GM21786 (cell line): ENCODE measurements at regions not wholly inside any gene's neighbourhood (a gene's known extent, or its start where the extent isn't known, plus 50 kb on each side); places are given as distances from the start of the nearest gene placed in this dataset.

ENCODE experiments used
- ATAC-seq: cut with Tn5 transposase; IDR thresholded peaks from one replicate; pipeline ENCODE4 v1.9.1; 2021; ENCODE audit not compliant: unreplicated experiment

DNA sequence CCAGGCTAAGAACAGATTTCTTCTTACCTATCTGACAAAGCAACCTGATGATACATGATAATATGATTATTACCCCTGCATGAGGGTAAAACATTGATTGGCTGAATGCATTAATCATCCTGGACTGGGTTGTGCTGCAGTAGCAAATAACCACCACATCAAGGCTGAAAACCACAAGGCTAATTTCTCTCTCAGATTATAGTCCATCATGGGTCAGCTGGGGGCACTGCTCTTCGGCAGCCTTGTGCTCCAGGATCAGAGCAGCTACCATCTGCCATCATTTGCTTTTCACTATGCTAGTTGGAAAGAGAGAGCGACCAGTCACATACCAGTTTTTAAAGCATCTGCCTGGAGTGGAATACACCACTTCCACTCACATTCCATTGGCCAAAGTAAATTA, 383.5 kb downstream of the RASEF start:
- ATAC-seq, result no peak

- no peak for ATAC-seq
These were observed 382.6 kb downstream of the RASEF start for GRCh38 chr9:82680179-82680935.

- no peak for ATAC-seq
These were observed 381.1 kb downstream of the RASEF start for GRCh38 chr9:82681809-82682208.

- ATAC-seq, result no peak
These were observed 380.5 kb downstream of the RASEF start for GRCh38 chr9:82682431-82682830.

- no peak for ATAC-seq
These were observed 367.2 kb downstream of the RASEF start for GRCh38 chr9:82695704-82696103.

- ATAC-seq, result no peak
These were observed 356.2 kb downstream of the RASEF start for GRCh38 chr9:82706786-82707185.

- ATAC-seq, result no peak
These were observed 346.1 kb downstream of the RASEF start for GRCh38 chr9:82716821-82717220.

DNA sequence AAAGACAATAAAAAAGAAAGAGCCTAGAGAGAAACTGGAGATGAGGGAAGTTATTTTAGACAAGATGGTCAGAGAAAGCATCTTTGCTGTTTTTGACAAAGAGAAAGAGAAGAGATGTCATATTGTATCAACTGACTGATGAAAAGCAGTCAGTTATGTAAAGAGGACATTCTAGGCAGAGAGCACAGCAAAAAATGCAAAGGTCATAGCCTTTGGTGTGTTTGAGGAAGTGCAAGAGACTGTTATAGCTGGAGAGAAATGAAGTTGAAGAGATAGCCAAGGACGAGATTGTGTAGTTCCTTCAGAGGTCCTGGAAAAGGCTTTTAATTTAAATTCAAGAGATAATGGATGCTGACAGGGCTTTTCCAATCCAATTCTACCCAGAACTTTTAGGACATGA, 342.4 kb downstream of the RASEF start:
- ATAC-seq, result no peak

- ATAC-seq, result no peak
These were observed 341.3 kb downstream of the RASEF start for GRCh38 chr9:82721593-82721992.

GRCh38 chr9:82722051-82722450, 340.9 kb downstream of the RASEF start:
- ATAC-seq, result no peak

DNA sequence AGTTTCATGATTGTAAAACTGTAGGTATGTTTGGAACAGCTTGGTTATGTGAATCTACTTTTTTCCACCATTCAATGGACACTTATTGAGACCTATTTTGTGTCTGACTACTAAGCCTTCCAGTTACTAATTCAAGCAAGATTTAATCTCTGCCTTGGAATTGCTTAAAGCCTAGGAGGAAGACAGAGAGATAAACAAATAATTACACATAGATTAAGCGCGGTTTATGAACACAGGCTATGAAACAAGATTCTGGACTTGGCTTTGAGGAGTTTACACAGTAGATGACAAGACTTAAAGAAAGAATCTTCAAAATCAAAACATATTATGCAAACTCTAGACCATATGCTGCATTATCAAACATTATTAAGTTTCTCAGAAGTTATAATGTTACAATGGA, 340.4 kb downstream of the RASEF start:
- ATAC-seq, result no peak

DNA sequence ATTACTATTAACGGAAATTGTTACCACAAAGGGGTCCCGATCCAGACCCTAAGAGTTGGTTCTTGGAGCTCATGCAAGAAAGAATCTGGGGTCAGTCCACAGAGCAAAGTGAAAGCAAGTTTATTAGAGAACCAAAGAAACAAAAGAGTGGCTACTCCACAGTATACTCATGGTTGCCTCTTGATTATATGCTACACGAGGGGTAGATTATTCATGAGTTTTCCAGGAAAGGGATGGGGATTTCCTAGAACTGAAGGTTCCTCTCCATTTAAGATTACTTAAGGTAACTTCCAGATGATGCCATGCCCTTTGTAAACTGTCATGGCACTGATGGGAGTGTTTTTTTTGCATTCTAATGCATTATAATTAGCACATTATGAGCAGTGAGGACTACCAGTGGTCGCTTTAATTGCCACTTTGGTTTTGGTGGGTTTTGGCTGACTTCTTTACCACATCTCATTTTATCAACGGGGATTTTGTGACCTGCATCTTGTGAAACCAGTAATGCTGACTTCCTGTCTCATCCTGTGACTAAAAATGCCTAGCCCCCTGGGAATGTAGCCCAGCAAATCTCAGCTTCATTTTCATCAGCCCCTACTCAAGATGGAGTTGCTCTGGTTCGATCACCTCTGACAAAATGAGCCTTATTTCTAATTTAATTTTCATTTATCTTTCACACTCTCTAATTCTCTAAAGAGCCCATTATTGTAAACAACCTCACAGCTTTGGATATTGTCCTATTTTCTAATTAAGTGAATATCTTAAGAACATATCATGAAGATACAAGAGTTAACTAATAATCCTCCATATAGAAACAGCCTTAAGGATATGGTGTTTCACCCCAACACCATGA, 336.3 kb downstream of the RASEF start:
- ATAC-seq, result no peak

DNA sequence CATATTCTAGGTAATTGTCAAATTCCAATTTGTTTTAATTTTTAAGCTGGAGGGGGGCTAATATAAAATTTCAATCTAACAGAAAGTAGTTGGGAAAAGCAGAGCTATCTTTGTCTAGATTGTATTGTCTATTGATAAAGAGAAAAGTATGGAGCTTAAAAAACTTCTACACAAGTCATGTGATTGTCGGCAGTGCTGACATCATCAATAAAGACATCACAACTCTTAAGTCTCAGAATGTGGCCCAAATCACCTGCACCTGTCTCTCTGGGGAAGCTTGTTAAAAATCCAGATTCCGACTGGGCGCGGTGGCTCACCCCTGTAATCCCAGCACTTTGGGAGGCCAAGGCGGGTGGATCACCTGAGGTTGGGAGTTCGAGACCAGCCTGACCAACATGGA, 333.8 kb downstream of the RASEF start:
- no peak for ATAC-seq

DNA sequence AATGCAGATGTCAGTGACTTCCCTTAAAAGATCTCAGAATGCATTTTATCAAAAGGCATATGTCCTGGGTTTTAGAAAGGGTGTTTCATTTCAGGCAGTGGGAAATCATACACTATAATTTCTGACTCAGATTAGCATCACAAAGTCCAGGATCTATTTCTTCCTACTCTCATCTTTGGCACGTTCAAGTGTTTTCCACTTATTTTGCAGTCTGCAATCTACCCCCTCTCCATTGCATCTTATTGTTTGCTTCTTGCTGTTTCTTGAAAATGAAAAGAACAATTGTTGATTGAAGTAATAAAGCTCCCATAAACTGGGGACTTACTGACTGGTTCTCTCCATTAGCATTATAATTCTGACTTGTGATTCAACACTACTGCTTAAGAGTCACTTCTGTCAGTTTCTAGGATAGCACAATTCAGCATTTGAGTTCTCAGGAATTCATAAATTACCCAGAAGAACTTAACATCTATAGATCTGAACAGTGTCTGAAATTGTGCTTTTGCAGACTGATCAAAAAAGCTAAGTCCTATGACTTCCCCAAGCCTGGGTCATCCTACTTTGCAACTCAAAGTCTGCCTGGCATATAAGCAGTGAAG, 332.9 kb downstream of the RASEF start:
- ATAC-seq, result no peak

- no peak for ATAC-seq
These were observed 330.0 kb downstream of the RASEF start for GRCh38 chr9:82732928-82733327.

DNA sequence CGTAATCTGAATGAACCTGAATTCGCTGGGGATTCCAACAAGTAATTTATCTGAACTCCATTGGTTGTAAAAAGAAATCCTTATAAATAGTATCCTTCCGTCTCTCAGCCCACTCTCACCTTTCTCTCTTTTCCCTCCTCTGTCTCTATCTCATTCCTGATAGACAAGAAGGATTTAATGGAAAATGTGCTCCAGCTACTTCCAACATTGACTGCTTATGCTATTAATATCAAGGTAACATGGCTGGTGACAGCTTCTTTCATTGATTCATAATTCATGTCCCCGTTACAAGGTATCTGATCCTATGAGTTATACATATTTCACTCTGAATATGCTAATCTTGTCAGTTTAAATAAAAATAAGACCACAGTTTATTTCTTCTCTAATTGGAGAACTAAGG, 326.8 kb downstream of the RASEF start:
- ATAC-seq, result no peak

DNA sequence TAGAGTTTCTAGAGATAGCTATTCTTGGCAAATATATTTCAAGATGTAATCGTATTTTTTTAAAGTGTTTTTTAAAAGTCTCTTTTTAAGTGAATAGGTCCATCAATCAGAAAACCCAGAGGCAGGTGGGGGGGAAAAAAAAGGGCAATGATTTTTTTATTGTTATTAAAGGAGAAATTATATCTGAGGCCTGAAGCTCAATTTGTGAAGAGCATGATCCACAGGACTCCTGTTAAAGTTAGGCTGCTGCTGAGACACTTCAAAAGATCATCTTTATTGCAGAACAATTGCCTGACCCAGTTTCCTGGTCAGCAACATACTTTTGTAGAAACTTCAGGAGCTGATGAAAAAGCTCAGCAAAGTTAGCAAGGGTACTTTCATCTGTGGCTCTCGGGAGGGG, 326.2 kb downstream of the RASEF start:
- no peak for ATAC-seq

GRCh38 chr9:82745919-82746318, 317.0 kb downstream of the RASEF start:
- ATAC-seq, result no peak

- ATAC-seq, result no peak
These were observed 312.5 kb downstream of the RASEF start for GRCh38 chr9:82750411-82750913.

DNA sequence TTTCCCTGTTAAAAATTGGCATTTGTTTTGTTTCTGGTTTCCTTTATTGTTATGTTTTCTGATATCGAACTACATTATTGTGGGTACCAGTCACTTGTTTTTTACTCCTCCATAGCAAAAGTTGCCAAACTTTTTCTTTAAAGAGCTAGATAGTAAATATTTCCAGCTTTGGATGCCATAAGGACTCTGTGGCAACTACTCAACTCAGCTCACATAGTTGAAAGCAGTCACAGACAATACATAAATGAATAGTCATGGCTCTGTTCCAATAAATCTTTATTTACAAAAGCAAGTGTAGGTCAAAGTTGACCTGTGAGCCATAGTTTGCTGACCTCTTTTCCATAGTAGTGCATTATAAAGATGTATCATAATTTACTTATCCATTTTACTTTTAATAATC, 305.0 kb downstream of the RASEF start:
- ATAC-seq, result no peak

GRCh38 chr9:82761027-82761426, 301.9 kb downstream of the RASEF start:
- no peak for ATAC-seq

DNA sequence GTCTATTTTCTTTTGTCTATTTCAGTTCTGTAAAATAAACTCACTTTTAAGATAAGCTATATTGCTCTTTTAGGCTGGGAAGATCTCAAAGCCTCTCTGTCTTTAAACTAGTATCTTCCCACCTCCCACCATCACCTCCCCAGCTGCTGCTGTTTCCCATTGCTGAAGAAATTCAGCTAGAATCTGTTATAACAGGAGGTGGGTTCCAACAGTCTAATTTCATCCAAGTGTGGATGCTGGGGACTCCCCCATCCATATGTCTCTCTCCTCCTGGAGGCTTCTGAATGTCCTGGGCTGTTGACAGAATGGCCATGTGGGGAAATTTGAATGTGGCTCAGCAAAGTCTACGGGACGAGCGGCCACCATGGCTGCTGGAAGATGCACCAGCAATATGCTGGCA, 301.0 kb downstream of the RASEF start:
- no peak for ATAC-seq
